H9 (cell line): ENCODE measurements at regions not wholly inside any gene's neighbourhood (a gene's known extent, or its start where the extent isn't known, plus 50 kb on each side); places are given as distances from the start of the nearest gene placed in this dataset.
A peak's percentile ranks its signal among the peaks of the same experiment; 100 is the strongest.

ENCODE experiments used
- DNase-seq: peaks from one replicate; pipeline ENCODE4 v3.0.0-alpha.2; 2017
- H2AFZ ChIP-seq: one replicate; pipeline ENCODE4 v1.6.1; 2013; ENCODE audit warnings: mild to moderate bottlenecking, low read length, control low read depth, moderate library complexity
- H2AK5ac ChIP-seq: 2 replicates; pipeline ENCODE4 v1.6.1; 2013; ENCODE audit warnings: low read length, control low read depth, mixed read lengths; ENCODE audit not compliant: insufficient read length
- H2BK120ac ChIP-seq: one replicate; pipeline ENCODE4 v1.6.1; 2013; ENCODE audit warnings: low read depth, mild to moderate bottlenecking, low read length, control low read depth, inconsistent platforms; ENCODE audit not compliant: poor library complexity, severe bottlenecking
- H2BK12ac ChIP-seq: 2 replicates; pipeline ENCODE4 v1.6.1; 2013; ENCODE audit warnings: low read length, control low read depth, mixed read lengths, low read depth; ENCODE audit not compliant: insufficient read length
- H2BK15ac ChIP-seq: 2 replicates; pipeline ENCODE4 v1.6.1; 2013; ENCODE audit warnings: low read depth, low read length, control low read depth
- H2BK20ac ChIP-seq: one replicate; pipeline ENCODE4 v1.6.1; 2013; ENCODE audit warnings: low read depth, mild to moderate bottlenecking, low read length, control low read depth, inconsistent platforms; ENCODE audit not compliant: poor library complexity, severe bottlenecking
- H2BK5ac ChIP-seq: 2 replicates; pipeline ENCODE4 v1.6.1; 2013; ENCODE audit warnings: low read length, control low read depth, mixed read lengths; ENCODE audit not compliant: insufficient read length
- H3K14ac ChIP-seq: 2 replicates; pipeline ENCODE4 v1.6.1; 2013; ENCODE audit warnings: low read length, control low read depth; ENCODE audit not compliant: insufficient read depth
- H3K18ac ChIP-seq: 2 replicates; pipeline ENCODE4 v1.6.1; 2013; ENCODE audit warnings: low read depth, mild to moderate bottlenecking, mixed read lengths, low read length, control low read depth; ENCODE audit not compliant: insufficient read length
- H3K23ac ChIP-seq: 2 replicates; pipeline ENCODE4 v1.6.1; 2013; ENCODE audit warnings: low read length, control low read depth, mixed read lengths, low read depth; ENCODE audit not compliant: insufficient read length
- H3K23me2 ChIP-seq: 2 replicates; pipeline ENCODE4 v1.6.1; 2013; ENCODE audit warnings: low read depth, mild to moderate bottlenecking, mixed read lengths, low read length, control low read depth; ENCODE audit not compliant: insufficient read length, poor library complexity, severe bottlenecking
- H3K27ac ChIP-seq: 2 replicates; pipeline ENCODE4 v1.5.1; 2013; ENCODE audit warnings: low read length, control low read depth, mixed read lengths, low read depth; ENCODE audit not compliant: insufficient read length
- H3K27me3 ChIP-seq: 2 replicates; pipeline ENCODE4 v1.6.1; 2013; ENCODE audit warnings: low read length, control low read depth, inconsistent platforms; ENCODE audit not compliant: insufficient read depth
- H3K4ac ChIP-seq: 2 replicates; pipeline ENCODE4 v1.6.1; 2013; ENCODE audit warnings: low read depth, mild to moderate bottlenecking, control low read depth, inconsistent platforms, low read length, moderate library complexity
- H3K4me1 ChIP-seq: 2 replicates; pipeline ENCODE4 v1.6.1; 2013; ENCODE audit warnings: low read length, control low read depth, inconsistent platforms; ENCODE audit not compliant: insufficient read depth
- H3K4me2 ChIP-seq: 2 replicates; pipeline ENCODE4 v1.6.1; 2013; ENCODE audit warnings: low read length, control low read depth, mixed read lengths; ENCODE audit not compliant: insufficient read length, insufficient read depth
- H3K56ac ChIP-seq: 2 replicates; pipeline ENCODE4 v1.6.1; 2013; ENCODE audit warnings: low read depth, mild to moderate bottlenecking, mixed read lengths, low read length, control low read depth; ENCODE audit not compliant: insufficient read length
- H3K79me1 ChIP-seq: 2 replicates; pipeline ENCODE4 v1.6.1; 2013; ENCODE audit warnings: low read depth, mild to moderate bottlenecking, moderate library complexity, low read length, control low read depth, inconsistent platforms; ENCODE audit not compliant: insufficient read depth, poor library complexity, severe bottlenecking
- H3K79me2 ChIP-seq: 2 replicates; pipeline ENCODE4 v1.6.1; 2013; ENCODE audit warnings: low read length, control low read depth, inconsistent platforms; ENCODE audit not compliant: insufficient read depth
- H3K9ac ChIP-seq: 2 replicates; pipeline ENCODE4 v1.6.1; 2013; ENCODE audit warnings: low read length, control low read depth, mixed read lengths; ENCODE audit not compliant: insufficient read length; ENCODE audit errors: extremely low read depth
- H3K9me3 ChIP-seq: one replicate; pipeline ENCODE4 v1.6.1; 2013; ENCODE audit warnings: low read depth, low read length, inconsistent platforms; ENCODE audit not compliant: control insufficient read depth
- H3T11ph ChIP-seq: one replicate; pipeline ENCODE4 v1.6.1; 2013; ENCODE audit warnings: mild to moderate bottlenecking, low read length, control low read depth, inconsistent platforms
- H4K20me1 ChIP-seq: one replicate; pipeline ENCODE4 v1.6.1; 2013; ENCODE audit not compliant: control insufficient read depth, insufficient read length, insufficient read depth
- H4K5ac ChIP-seq: 2 replicates; pipeline ENCODE4 v1.6.1; 2013; ENCODE audit warnings: low read depth, mild to moderate bottlenecking, mixed read lengths, low read length, control low read depth; ENCODE audit not compliant: insufficient read length
- H4K8ac ChIP-seq: replicated peaks from 2 replicates; pipeline ENCODE4 v1.6.1; 2013; ENCODE audit warnings: low read length, control low read depth, mixed read lengths, low read depth; ENCODE audit not compliant: insufficient read length
- H4K91ac ChIP-seq: 2 replicates; pipeline ENCODE4 v1.6.1; 2013; ENCODE audit warnings: low read depth, mild to moderate bottlenecking, moderate library complexity, mixed read lengths, low read length, control low read depth; ENCODE audit not compliant: insufficient read length
- H3K27ac Mint-ChIP-seq, 3 experiments: 2 replicates in 2 of 3; 3 replicates in 1 of 3; pipeline ENCODE4 v1.8.0; 2020 to 2021; ENCODE audit warnings: mixed read lengths in 3 of 3, mild to moderate bottlenecking in 1 of 3, moderate library complexity in 1 of 3
- H3K27me3 Mint-ChIP-seq: 2 replicates; pipeline ENCODE4 v1.8.0; 2021; ENCODE audit warnings: low read depth, mild to moderate bottlenecking, moderate library complexity, mixed read lengths
- H3K36me3 Mint-ChIP-seq, 3 experiments: 2 replicates in 2 of 3; 3 replicates in 1 of 3; pipeline ENCODE4 v1.8.0; 2020 to 2021; ENCODE audit warnings: low read depth in 3 of 3, mixed read lengths in 3 of 3; ENCODE audit not compliant: insufficient read depth in 1 of 3
- H3K4me1 Mint-ChIP-seq, 2 experiments: 2 replicates each; pipeline ENCODE4 v1.8.0; 2020; ENCODE audit warnings: mixed read lengths in 2 of 2
- H3K4me3 Mint-ChIP-seq, 2 experiments: 2 replicates in 1 of 2; 3 replicates in 1 of 2; pipeline ENCODE4 v1.8.0; 2020 to 2021; ENCODE audit warnings: mild to moderate bottlenecking in 2 of 2, mixed read lengths in 2 of 2, moderate library complexity in 1 of 2
- H3K9me3 Mint-ChIP-seq, 2 experiments: 2 replicates in 1 of 2; 3 replicates in 1 of 2; pipeline ENCODE4 v1.8.0; 2020; ENCODE audit warnings: mild to moderate bottlenecking in 2 of 2, mixed read lengths in 2 of 2, moderate library complexity in 1 of 2
- WGBS: extraction: QIAGEN DNeasy Blood & Tissue Kit; methylation state at CpG from one replicate; pipeline ENCODE4 v1.1.7; 2013; ENCODE audit warnings: missing lambda C conversion rate, low lambda C conversion rate, mixed read lengths; ENCODE audit not compliant: insufficient read length; ENCODE audit errors: extremely low coverage; 5-methylcytosine and 5-hydroxymethylcytosine counted together
- TF ChIP-seq, protein P1 (sequence below): fragments of 200-600 bp; sonication (generic); conservative IDR thresholded peaks from 3 replicates; pipeline ENCODE4 v1.8.0; 2021; ENCODE audit warnings: antibody characterized with exemption, mild to moderate bottlenecking

GRCh38 chr4:28548594-28548993 lies 1688.0 kb downstream of the STIM2 start:
- H3K9ac ChIP-seq = no peak overlapping the region
- no peaks in the 10 kb centered on the region for H3K79me1 ChIP-seq
- no peak overlapping the region for H4K91ac ChIP-seq
- no peak overlapping the region for H3K56ac ChIP-seq
- H2BK12ac ChIP-seq = no peak overlapping the region
- no peak overlapping the region for H3T11ph ChIP-seq
- Mint-ChIP-seq H3K36me3 (peaks cover 0 to 2% (median under 1%) of the 10 kb centered on the region in 3 experiments; a peak in 3 of 7 replicates), H3K4me1 (peaks cover 1 to 7% of the 10 kb centered on the region in 2 experiments; a peak in 2 of 4 replicates), H3K9me3 (peaks cover 3 to 5% of the 10 kb centered on the region in 2 experiments; a peak in 3 of 5 replicates), H3K4me3 (no peak overlapping the region), H3K27me3 (no peaks in the 10 kb centered on the region), H3K27ac (no peak overlapping the region)
- H3K23me2 ChIP-seq = no peaks in the 10 kb centered on the region
- no peak overlapping the region for H3K18ac ChIP-seq
- no peak overlapping the region for H4K8ac ChIP-seq
- TF ChIP-seq, protein P1, sequence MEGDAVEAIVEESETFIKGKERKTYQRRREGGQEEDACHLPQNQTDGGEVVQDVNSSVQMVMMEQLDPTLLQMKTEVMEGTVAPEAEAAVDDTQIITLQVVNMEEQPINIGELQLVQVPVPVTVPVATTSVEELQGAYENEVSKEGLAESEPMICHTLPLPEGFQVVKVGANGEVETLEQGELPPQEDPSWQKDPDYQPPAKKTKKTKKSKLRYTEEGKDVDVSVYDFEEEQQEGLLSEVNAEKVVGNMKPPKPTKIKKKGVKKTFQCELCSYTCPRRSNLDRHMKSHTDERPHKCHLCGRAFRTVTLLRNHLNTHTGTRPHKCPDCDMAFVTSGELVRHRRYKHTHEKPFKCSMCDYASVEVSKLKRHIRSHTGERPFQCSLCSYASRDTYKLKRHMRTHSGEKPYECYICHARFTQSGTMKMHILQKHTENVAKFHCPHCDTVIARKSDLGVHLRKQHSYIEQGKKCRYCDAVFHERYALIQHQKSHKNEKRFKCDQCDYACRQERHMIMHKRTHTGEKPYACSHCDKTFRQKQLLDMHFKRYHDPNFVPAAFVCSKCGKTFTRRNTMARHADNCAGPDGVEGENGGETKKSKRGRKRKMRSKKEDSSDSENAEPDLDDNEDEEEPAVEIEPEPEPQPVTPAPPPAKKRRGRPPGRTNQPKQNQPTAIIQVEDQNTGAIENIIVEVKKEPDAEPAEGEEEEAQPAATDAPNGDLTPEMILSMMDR = no peak
- no peak overlapping the region for H2AK5ac ChIP-seq
- no peak overlapping the region for H2BK5ac ChIP-seq
- no peak for DNase-seq
- H2AFZ ChIP-seq = no peak overlapping the region
- H3K27me3 ChIP-seq = no peaks in the 10 kb centered on the region
- no peak overlapping the region for H3K27ac ChIP-seq
- no peaks in the 10 kb centered on the region for H4K20me1 ChIP-seq
- no peak overlapping the region for H3K14ac ChIP-seq
- H3K4me2 ChIP-seq = peak overlapping the region; percentile 3
- H2BK15ac ChIP-seq = no peak overlapping the region
- no peak overlapping the region for H3K23ac ChIP-seq
- H2BK20ac ChIP-seq = no peak overlapping the region
- H3K4me1 ChIP-seq = no peaks in the 10 kb centered on the region
- H2BK120ac ChIP-seq = no peak overlapping the region
- H3K4ac ChIP-seq = no peak overlapping the region
- WGBS = no CpG with 5 or more reads among the region's 6 CpGs
- H4K5ac ChIP-seq = no peak overlapping the region
- no peaks in the 10 kb centered on the region for H3K79me2 ChIP-seq
- H3K9me3 ChIP-seq = no peaks in the 10 kb centered on the region
